ENCODE measurements at regions not wholly inside any gene's neighbourhood (a gene's known extent, or its start where the extent isn't known, plus 50 kb on each side); places are given as distances from the start of the nearest gene placed in this dataset.

DNA sequence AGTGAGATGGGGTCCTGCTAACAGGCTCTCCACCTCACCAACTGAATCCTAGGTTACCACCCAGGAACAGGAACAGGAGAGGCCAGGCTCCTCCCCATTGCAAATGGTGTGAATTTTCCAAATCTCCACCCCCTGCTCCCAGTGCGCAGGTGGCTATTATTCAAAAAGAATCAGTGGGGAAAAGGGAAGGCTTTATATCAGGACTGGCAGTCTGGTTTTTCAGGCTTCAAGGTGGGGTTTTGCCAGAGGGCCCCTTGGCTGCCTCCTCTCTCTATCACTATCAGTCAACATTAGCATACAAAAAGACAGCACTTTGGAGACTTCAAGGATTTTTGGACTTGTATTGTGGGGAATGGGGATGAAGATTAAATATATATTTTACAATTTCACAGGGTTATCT is 1817.6 kb upstream of the C9orf72 start:
- no peak for TF ChIP-seq CTCF (conservative IDR thresholded peaks at IDR 0.05)
- TF ChIP-seq ZFX (IDR thresholded peaks at IDR 0.05), result no peak

Measured in C4-2B (cell line).